A549 (cell line): ENCODE measurements at regions not wholly inside any gene's neighbourhood (a gene's known extent, or its start where the extent isn't known, plus 50 kb on each side); places are given as distances from the start of the nearest gene placed in this dataset.

Experiments used
- CHD2 ChIP-seq: fragments of 150-350 bp; IDR thresholded peaks from 2 replicates; pipeline ENCODE4 v1.6.1; 2014; ENCODE audit warnings: low read length; ENCODE audit not compliant: partially characterized antibody
- EP300 ChIP-seq, 2 experiments: fragments of >200 bp; sonication (Bioruptor Twin); formaldehyde crosslinking; IDR thresholded peaks; 2 replicates in 1 of 2; 3 replicates in 1 of 2; pipeline ENCODE4 v1.6.1; 2016 to 2017
- FOXS1 ChIP-seq: fragments of 250-450 bp; sonication (Bioruptor Pico); IDR thresholded peaks from 2 replicates; pipeline ENCODE4 v1.5.0; 2020; ENCODE audit warnings: mild to moderate bottlenecking, moderate library complexity
- MAFK ChIP-seq: fragments of 450-650 bp; IDR thresholded peaks from 2 replicates; pipeline ENCODE4 v1.6.1; 2014; ENCODE audit not compliant: partially characterized antibody
- POLR2A ChIP-seq: IDR thresholded peaks from 2 replicates; pipeline ENCODE4 v1.6.1; 2012; ENCODE audit warnings: mild to moderate bottlenecking, low read length
- RAD21 ChIP-seq, 2 experiments: fragments of >200 bp in 1 of 2; sonication (Bioruptor Twin) in 1 of 2; formaldehyde crosslinking in 1 of 2; IDR thresholded peaks in 1 of 2; conservative IDR thresholded peaks in 1 of 2; 2 replicates in 1 of 2; 3 replicates in 1 of 2; pipeline ENCODE4 v1.6.1; 2012 to 2018; ENCODE audit warnings: inconsistent platforms in 1 of 2
- RCOR1 ChIP-seq: fragments of 150-350 bp; IDR thresholded peaks from 2 replicates; pipeline ENCODE4 v1.6.1; 2014; ENCODE audit warnings: antibody characterized with exemption, low read length, low read depth
- ZFP36 ChIP-seq: fragments of 450-650 bp; IDR thresholded peaks from 2 replicates; pipeline ENCODE4 v1.6.1; 2014; ENCODE audit warnings: borderline replicate concordance; ENCODE audit not compliant: partially characterized antibody
- TF ChIP-seq, protein P1 (sequence below): fragments of >200 bp; sonication (Bioruptor Twin); formaldehyde crosslinking; IDR thresholded peaks from 3 replicates; pipeline ENCODE4 v1.5.1; 2016
- TF ChIP-seq, protein P2 (sequence below): IDR thresholded peaks from 2 replicates; pipeline ENCODE4 v1.6.1; 2012

DNA sequence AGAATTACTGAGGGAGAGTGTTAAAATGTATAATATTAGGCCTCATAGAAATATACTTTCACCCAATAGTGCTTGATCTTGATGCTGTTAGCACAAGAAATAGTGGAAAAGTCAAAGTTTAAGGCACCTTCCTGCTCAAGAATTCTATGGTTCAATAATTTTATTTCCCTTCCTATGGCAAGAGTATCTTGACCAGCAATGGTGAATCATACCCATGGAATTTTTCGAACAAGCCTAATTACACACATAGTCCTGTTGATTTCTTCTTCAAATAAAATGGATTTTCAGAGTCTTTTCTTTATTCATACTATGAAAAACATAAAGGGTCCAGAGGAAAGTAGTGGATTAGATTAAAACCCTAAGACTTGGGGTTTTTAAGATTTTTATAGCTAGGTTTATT, 810.6 kb downstream of the CDH11 start:
- TF ChIP-seq, protein P1, sequence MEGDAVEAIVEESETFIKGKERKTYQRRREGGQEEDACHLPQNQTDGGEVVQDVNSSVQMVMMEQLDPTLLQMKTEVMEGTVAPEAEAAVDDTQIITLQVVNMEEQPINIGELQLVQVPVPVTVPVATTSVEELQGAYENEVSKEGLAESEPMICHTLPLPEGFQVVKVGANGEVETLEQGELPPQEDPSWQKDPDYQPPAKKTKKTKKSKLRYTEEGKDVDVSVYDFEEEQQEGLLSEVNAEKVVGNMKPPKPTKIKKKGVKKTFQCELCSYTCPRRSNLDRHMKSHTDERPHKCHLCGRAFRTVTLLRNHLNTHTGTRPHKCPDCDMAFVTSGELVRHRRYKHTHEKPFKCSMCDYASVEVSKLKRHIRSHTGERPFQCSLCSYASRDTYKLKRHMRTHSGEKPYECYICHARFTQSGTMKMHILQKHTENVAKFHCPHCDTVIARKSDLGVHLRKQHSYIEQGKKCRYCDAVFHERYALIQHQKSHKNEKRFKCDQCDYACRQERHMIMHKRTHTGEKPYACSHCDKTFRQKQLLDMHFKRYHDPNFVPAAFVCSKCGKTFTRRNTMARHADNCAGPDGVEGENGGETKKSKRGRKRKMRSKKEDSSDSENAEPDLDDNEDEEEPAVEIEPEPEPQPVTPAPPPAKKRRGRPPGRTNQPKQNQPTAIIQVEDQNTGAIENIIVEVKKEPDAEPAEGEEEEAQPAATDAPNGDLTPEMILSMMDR: no peak
- TF ChIP-seq RAD21 (conservative IDR thresholded peaks at IDR 0.05 in 1 of 2, IDR thresholded peaks at IDR 0.05 in 1 of 2) (no peak), POLR2A (no peak), MAFK (no peak), CHD2 (no peak), FOXS1 (CRISPR knock-in tag) (no peak), ZFP36 (no peak), EP300 (IDR thresholded peaks at IDR 0.05) (no peak), RCOR1 (no peak)
- TF ChIP-seq, protein P2, sequence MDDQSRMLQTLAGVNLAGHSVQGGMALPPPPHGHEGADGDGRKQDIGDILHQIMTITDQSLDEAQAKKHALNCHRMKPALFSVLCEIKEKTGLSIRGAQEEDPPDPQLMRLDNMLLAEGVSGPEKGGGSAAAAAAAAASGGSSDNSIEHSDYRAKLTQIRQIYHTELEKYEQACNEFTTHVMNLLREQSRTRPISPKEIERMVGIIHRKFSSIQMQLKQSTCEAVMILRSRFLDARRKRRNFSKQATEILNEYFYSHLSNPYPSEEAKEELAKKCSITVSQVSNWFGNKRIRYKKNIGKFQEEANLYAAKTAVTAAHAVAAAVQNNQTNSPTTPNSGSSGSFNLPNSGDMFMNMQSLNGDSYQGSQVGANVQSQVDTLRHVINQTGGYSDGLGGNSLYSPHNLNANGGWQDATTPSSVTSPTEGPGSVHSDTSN: no peak
